Peyer's patch (tissue), 4 donors: ENCODE measurements at regions not wholly inside any gene's neighbourhood (a gene's known extent, or its start where the extent isn't known, plus 50 kb on each side); places are given as distances from the start of the nearest gene placed in this dataset.

Experiments
- DNase-seq, 3 donors: peaks; one replicate each; pipeline ENCODE4 v3.0.0-alpha.2; 2017 to 2019
- H3K27ac ChIP-seq, 4 donors: fragments of 200-600 bp; sonication (generic); one replicate each; pipeline ENCODE4 v1.5.1; 2016 to 2019
- H3K27me3 ChIP-seq, 2 donors: fragments of 200-600 bp; sonication (generic); one replicate each; pipeline ENCODE4 v1.5.1; 2019
- H3K36me3 ChIP-seq, 3 donors: fragments of 200-600 bp; sonication (generic); one replicate each; pipeline ENCODE4 v1.5.1; 2016 to 2019
- H3K4me1 ChIP-seq, 4 donors: fragments of 200-600 bp; sonication (generic); one replicate each; pipeline ENCODE4 v1.5.1; 2016 to 2019
- H3K4me3 ChIP-seq, 4 donors: fragments of 200-600 bp; sonication (generic); 1 replicate in 3 of 4; 2 replicates in 1 of 4; pipeline ENCODE4 v1.5.1; 2016 to 2019; ENCODE audit warnings: mild to moderate bottlenecking in 1 of 4
- H3K9me3 ChIP-seq, 4 donors: fragments of 200-600 bp; sonication (generic); one replicate each; pipeline ENCODE4 v1.5.1; 2016 to 2019; ENCODE audit warnings: mild to moderate bottlenecking in 1 of 4
- POLR2A ChIP-seq, 2 donors: fragments of 450-650 bp; IDR thresholded peaks; one replicate each; pipeline ENCODE4 v1.5.1; 2017; ENCODE audit warnings: antibody characterized with exemption in 2 of 2, mild to moderate bottlenecking in 2 of 2, moderate library complexity in 2 of 2
- TF ChIP-seq, protein P1 (sequence below), 6 experiments: fragments of 450-650 bp in 4 of 6; fragments of 200-600 bp in 2 of 6; sonication (generic) in 1 of 6; IDR thresholded peaks; one replicate each; pipeline ENCODE4 v1.5.1; 2017 to 2019; ENCODE audit warnings: antibody characterized with exemption in 6 of 6, mild to moderate bottlenecking in 3 of 6, moderate library complexity in 1 of 6

GRCh38 chr17:54124456-54124855 lies 301.7 kb downstream of the KIF2B start:
- no peaks in the 10 kb centered on the region for H3K27me3 ChIP-seq
- no peaks in the 10 kb centered on the region for H3K9me3 ChIP-seq
- no peak overlapping the region for H3K4me3 ChIP-seq
- H3K4me1 ChIP-seq, result no peaks in the 10 kb centered on the region
- no peak overlapping the region for H3K27ac ChIP-seq
- DNase-seq, result no peak
- H3K36me3 ChIP-seq, result no peaks in the 10 kb centered on the region
- TF ChIP-seq, protein P1, sequence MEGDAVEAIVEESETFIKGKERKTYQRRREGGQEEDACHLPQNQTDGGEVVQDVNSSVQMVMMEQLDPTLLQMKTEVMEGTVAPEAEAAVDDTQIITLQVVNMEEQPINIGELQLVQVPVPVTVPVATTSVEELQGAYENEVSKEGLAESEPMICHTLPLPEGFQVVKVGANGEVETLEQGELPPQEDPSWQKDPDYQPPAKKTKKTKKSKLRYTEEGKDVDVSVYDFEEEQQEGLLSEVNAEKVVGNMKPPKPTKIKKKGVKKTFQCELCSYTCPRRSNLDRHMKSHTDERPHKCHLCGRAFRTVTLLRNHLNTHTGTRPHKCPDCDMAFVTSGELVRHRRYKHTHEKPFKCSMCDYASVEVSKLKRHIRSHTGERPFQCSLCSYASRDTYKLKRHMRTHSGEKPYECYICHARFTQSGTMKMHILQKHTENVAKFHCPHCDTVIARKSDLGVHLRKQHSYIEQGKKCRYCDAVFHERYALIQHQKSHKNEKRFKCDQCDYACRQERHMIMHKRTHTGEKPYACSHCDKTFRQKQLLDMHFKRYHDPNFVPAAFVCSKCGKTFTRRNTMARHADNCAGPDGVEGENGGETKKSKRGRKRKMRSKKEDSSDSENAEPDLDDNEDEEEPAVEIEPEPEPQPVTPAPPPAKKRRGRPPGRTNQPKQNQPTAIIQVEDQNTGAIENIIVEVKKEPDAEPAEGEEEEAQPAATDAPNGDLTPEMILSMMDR (IDR thresholded peaks at IDR 0.05), result no peak
- TF ChIP-seq POLR2A (IDR thresholded peaks at IDR 0.05), result no peak

- Histone ChIP-seq H3K4me1 (no peaks in the 10 kb centered on the region), H3K27me3 (no peaks in the 10 kb centered on the region), H3K36me3 (no peaks in the 10 kb centered on the region), H3K9me3 (peaks cover 0 to 1% (median 0%) of the 10 kb centered on the region in 4 donors), H3K27ac (no peak overlapping the region), H3K4me3 (no peak overlapping the region)
- TF ChIP-seq, protein P1 (IDR thresholded peaks at IDR 0.05), result no peak
- TF ChIP-seq POLR2A (IDR thresholded peaks at IDR 0.05), result no peak
- DNase-seq, result no peak
Observed at GRCh38 chr17:54153423-54153822, 330.7 kb downstream of the KIF2B start.

DNA sequence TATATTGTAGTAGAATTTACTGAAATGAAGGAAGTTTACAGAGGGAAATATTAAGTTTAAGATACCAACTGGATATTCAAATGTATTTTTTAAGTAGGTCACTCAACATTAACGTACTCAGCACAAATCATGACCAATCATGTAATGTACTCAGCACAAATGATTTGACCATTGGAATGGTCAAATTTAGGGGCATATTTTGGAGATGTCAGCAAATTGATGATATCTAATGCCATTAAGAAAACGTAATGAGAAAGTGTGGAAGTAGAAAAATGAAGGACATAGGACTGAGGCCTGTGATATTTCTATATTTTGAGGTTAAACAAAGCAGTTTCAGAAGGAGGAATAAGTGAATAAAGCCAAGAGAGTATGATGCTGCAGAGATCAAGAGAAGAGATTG lies 334.8 kb downstream of the KIF2B start:
- DNase-seq, result no peak
- TF ChIP-seq, protein P1 (IDR thresholded peaks at IDR 0.05), result no peak
- TF ChIP-seq POLR2A (IDR thresholded peaks at IDR 0.05), result no peak
- Histone ChIP-seq H3K36me3 (no peaks in the 10 kb centered on the region), H3K4me3 (no peak overlapping the region), H3K27me3 (no peaks in the 10 kb centered on the region), H3K4me1 (no peaks in the 10 kb centered on the region), H3K9me3 (peaks cover 0 to 3% (median 0%) of the 10 kb centered on the region in 4 donors), H3K27ac (no peak overlapping the region)

DNA sequence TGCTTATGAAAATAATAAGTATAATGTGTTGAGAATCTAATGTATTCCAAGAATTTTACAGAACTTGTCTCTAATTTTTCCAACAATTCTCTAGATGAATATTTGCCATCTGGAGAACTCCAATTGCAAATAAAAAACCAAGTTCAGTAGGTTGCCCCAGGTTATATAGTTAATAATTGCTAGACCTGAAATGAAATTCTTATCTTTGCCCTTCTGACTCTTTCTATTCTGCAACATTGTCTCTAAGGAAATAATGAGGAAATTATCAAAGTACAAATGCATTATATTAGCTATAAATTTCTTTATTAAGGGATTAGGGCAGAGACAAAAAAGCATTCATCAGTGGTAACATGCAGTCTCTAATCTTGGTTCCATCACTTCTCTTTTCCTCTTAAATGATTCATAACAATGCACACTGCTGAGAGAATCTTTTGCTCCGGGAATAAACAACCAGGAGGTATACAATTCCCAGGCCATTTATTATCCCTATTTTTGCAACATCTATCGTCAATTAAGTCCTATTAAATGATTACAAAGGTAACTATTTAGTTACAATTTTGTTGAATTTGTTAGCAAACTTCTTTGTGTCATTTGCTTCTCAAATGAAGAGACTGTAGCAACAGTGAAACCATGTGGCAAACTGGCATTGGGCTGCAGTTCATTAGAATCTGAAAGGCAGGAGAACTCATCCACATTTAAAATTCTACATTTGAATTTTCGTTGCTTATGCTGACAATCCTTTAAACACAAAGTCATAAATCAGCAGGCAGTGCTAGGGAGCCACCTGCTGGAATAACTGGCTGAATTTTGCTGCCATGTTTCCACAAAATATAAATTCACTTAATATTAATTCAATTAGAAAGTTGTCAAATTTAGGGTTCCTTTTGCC lies 349.6 kb downstream of the KIF2B start:
- H3K36me3 ChIP-seq, result no peaks in the 10 kb centered on the region
- H3K27me3 ChIP-seq, result no peaks in the 10 kb centered on the region
- H3K4me3 ChIP-seq, result no peak overlapping the region
- TF ChIP-seq, protein P1 (IDR thresholded peaks at IDR 0.05), result no peak
- TF ChIP-seq POLR2A (IDR thresholded peaks at IDR 0.05), result no peak
- no peak for DNase-seq
- no peak overlapping the region for H3K27ac ChIP-seq
- no peaks in the 10 kb centered on the region for H3K9me3 ChIP-seq
- no peaks in the 10 kb centered on the region for H3K4me1 ChIP-seq

DNA sequence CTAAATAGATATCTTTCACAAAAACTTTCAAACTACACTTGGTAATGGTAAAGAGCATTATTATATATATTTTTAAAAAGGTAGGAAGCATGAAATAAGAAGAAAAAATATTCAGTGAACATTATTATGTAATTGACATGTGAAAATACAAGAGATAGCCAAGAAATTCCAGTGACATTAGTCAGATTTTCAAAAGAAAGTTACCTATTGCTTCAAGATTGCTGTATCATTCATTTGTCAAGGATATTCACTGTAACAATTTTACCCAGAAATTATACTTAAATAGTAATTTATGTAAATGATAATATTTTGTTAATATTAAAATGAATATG lies 350.2 kb downstream of the KIF2B start:
- DNase-seq, result no peak
- Histone ChIP-seq H3K9me3 (no peaks in the 10 kb centered on the region), H3K4me3 (no peak overlapping the region), H3K36me3 (no peaks in the 10 kb centered on the region), H3K27ac (no peak overlapping the region), H3K4me1 (no peaks in the 10 kb centered on the region), H3K27me3 (no peaks in the 10 kb centered on the region)
- TF ChIP-seq, protein P1 (IDR thresholded peaks at IDR 0.05), result no peak
